ENCODE measurements at regions not wholly inside any gene's neighbourhood (a gene's known extent, or its start where the extent isn't known, plus 50 kb on each side); places are given as distances from the start of the nearest gene placed in this dataset.
"Not testable (repeated sequence)": the region's sequence is repeated elsewhere in the genome, so short reads cannot be mapped to it uniquely, and the experiment has no call there.

DNA sequence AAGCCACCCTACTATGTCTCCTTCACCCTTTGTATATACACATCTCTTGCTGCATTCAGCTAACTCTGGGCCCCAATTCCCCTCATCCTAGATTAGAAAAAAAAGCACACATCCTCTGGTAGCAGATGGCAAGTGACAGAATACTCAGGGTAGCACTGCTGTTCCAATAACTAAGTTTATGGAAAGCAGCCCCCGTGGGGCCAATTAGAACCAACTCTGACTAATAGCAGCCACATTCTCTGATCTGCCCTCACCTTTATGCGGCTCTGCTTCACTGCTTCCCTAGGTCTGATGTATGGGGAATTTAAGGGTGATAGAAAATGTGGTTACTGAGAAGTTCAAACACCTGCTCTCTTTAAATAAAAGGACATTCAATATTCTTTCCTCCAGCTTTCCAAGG, 74.9 kb upstream of the SETMAR start:
- no peak for DNase-seq

DNA sequence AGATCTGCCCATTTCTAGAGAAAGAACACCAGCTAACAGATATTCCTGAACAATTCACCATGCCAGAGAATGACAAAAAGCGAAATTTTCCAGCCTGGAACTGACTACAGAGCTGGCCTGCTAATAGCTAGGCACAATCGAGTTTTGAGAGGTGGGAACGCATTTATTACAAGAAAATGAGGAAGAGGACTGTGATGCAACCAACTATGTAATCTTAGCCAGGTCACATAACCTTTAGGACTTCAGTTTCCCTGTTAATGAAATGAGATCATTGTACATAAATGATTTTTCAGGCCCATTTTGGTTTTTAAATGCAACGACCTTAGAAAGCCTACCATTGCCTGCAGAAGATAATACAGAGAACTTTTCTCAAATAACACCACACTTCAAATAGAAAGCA, 72.1 kb upstream of the SETMAR start:
- no peak for DNase-seq

DNA sequence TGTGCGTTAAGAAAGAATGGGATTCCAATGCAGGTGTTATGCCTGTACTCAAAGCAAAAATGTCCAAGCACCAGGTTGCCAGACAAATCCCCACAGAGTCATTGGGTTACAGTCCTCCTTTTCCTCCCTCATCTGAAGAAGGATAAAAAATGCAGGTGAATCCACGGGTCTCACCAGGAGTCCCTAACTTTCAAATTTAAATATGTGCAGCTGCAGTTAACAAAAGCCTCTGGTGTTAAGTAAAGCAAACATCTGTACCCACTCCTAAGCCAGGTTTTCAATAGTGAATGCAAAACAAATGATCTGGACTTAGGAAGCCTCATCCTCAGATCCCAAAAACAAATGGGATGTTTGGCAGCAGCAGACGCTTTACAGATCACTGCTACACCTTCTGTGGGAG, 70.4 kb upstream of the SETMAR start:
- no peak for DNase-seq

DNA sequence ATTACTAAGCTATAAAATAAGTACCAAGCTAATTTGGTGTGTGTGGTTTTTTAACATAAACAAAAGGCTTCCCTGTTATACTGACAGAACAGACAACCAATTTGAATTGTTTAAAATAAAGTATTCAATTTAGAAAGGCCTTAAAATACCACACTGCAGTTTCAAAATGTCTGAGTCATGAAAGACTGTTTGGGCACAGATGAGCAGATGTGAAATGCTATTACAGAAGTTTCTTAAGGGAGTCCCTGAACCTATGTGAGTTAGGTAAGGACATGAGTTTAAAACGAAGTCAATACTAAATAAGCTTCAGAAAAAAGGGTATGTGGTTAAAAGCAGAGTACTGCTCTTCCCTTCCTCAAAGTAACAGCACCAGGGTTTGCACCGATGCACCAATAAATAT, 69.7 kb upstream of the SETMAR start:
- DNase-seq: peak; percentile 5

DNA sequence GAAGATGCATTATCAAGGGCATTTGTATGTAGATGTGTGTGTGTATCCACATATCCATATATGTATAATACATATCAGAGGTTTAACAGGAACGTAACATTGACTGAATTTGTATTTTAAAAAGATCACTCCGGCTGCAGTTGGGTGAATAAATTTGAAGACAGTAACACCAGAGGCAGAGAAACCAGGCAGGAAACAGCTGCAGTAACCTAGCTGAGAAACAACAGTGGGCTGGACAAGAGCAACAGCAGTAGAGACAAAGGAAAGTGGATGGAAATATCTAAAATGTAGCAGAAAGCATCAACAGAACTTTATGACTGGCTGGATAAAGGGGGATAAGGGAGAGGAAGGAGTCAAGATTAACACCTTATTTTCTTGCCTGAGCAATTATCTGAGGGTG, 68.3 kb upstream of the SETMAR start:
- no peak for DNase-seq

DNA sequence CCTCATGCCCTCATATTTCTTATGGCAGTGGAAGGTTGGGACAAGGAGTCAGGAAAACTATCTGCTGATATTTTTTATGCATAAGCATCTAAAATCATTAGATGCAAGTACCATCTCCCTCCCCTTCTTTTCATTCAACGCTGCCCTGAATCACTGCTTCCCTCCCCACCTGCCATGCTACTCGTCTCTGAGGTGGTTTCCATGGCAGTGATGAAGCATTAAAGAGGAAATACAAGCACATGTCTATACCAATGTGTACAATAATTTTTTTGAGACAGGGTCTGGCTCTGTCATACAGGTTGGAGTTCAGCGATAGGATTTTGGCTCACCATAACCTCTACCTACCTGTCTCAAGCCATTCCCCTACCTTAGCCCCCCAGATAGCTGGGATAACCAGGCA, 67.5 kb upstream of the SETMAR start:
- DNase-seq: no peak

DNA sequence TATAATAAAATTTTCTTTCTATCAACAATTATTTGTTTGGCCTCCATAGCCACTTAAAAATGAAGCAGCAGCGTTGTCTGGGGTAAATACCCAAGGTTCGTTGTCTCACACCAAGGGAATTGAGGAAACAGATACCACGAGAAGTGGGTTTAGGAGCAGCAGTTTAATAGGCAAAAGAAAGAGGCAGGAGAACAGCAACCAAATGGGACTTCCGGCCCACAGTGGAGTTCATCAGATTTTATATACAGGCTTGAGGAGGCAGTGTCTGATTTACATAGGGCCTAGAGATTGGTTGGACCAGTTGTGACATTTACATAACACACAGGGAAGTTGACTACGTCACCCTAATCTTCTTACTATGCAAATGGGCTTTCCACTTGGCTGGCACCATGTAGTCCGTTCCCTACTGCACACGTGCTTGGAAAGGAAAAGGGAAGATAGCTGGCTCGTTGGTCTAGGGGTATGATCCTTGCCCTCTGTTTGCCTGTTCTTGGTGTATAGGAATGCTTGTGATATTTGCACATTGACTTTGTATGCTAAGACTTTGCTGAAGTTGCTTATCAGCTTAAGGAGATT, 61.5 kb upstream of the SETMAR start:
- no peak for DNase-seq

DNA sequence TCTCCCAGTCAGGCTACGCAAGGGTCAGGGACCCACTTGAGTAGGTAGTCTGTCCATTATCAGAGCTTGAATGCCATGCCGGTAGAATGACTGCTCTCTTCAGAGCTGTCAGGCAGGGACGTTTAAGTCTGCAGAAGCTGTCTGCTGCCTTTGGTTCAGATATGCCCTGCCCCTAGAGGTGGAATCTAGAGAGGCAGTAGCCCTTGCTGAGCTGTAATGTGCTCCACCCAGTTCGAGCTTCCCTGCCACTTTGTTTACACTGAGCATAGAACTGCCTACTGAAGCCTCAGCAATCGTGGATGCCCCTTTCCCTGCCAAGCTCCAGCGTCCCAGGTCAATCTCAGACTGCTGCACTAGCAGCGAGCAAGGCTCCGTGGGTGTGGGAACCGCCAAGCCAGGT, 57.5 kb upstream of the SETMAR start:
- DNase-seq: no peak

DNA sequence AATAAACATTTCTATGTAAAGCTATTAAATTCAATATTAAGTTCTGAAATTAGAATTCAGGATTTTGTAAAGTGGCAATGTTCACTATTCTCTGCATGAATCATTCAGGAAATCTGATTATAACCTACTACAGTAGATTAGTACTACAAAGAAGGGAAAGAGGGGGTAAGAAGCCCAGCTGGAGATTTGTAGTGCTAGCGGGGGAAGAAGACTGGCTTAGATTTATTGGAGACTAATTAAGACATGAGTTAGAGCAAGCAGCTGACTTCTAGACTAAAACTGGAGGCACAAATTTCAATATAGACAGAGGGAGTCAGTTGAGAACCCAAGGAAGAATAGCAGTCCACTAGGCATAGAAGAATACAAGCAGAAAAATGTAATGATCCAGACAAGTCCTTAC, 55.8 kb upstream of the SETMAR start:
- DNase-seq: no peak

DNA sequence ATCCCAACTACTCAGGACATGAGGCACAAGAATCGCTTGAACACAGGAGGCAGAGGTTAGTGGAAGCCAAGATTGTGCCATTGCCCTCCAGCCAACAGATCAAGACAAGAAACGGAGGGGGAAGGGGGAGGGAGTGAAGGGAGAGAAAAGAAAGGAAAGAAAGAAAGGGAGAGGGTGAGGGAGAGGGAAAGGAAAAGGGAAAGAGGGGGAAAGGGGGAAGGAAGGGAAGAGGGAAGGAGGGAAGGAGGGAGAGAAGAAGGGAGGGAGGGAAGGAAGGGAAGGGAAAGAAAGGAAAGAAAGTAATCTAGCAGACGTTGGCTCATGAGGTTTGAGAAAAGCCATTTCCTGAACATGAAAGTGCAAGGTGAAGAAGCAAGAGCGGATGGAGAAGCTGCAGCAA, 53.1 kb upstream of the SETMAR start:
- DNase-seq: no peak

DNA sequence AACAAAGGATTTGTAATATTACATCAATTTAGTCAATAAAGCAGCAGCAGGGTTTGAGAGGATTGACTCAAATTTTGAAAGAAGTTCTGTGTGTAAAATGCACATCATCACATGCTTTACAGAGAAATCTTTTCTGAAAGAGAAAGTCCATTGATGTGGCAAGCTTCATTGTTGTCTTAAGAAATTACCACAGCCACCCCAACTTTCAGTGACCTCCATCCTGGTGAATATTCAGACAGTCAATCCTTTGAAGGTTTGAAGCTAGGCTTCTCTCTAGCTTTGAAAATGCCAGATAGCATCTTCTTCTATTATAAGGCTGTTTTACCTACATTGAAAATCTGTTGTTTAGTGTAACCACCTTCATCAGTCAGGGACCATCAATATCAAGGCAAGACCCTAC, 51.8 kb upstream of the SETMAR start:
- DNase-seq: no peak

DNA sequence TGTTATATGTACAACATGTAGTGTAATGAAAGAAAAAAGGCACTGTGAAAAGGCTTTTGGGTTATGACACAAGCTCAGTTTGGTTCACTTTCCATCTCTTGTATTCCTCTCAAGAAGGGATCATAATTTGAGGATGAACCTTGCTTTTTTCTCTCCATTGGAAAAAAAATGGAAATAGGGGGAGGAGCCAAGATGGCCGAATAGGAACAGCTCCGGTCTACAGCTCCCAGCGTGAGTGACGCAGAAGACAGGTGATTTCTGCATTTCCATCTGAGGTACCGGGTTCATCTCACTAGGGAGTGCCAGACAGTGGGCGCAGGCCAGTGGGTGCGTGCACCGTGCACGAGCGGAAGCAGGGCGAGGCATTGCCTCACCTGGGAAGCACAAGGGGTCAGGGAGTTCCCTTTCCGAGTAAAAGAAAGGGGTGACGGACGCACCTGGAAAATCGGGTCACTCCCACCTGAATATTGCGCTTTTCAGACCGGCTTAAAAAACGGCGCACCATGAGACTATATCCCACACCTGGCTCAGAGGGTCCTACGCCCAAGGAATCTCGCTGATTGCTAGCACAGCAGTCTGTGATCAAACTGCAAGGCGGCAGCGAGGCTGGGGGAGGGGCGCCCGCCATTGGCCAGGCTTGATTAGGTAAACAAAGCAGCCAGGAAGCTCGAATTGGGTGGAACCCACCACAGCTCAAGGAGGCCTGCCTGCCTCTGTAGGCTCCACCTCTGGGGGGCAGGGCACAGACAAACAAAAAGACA, 49.9 kb upstream of the SETMAR start:
- not testable (repeated sequence) for DNase-seq
